ENCODE measurements at regions not wholly inside any gene's neighbourhood (a gene's known extent, or its start where the extent isn't known, plus 50 kb on each side); places are given as distances from the start of the nearest gene placed in this dataset.
A peak's percentile ranks its signal among the peaks of the same experiment; 100 is the strongest.

GRCh38 chr13:85685436-85685835, 113.8 kb downstream of the SLITRK6 start (continued):
- TF ChIP-seq ETS1 (IDR thresholded peaks at IDR 0.05) (no peak), CREB1 (CRISPR knock-in tag; IDR thresholded peaks at IDR 0.05; ENCODE audit: low read depth) (no peak), REST (IDR thresholded peaks at IDR 0.05; ENCODE audit: unreplicated experiment) (no peak)

GRCh38 chr13:85675151-85675907, 123.9 kb downstream of the SLITRK6 start:
- peak; percentile 14 for DNase-seq (ENCODE audit: low spot score)
- Mint-ChIP-seq H3K27ac (0 out of 2 replicates have a peak overlapping the region, but pooled peaks have one; percentile 5), H3K4me3 (no peak overlapping the region), H3K4me1 (no peaks in the 10 kb centered on the region; the same call in 2 of the 3 replicates), H3K36me3 (ENCODE audit: low read depth) (peaks cover 39% of the 10 kb centered on the region), H3K9me3 (peaks cover 9% of the 10 kb centered on the region; the same call in 2 of the 3 replicates), H3K27me3 (ENCODE audit: insufficient read depth, low read depth, poor library complexity) (peaks cover 7% of the 10 kb centered on the region)
- H3K4me3 ChIP-seq: no peak overlapping the region
- H3K27ac ChIP-seq (ENCODE audit: low read depth): no peak overlapping the region
- no peaks in the 10 kb centered on the region for H3K27me3 ChIP-seq (ENCODE audit: insufficient read depth)
- no peaks in the 10 kb centered on the region for H3K4me1 ChIP-seq (ENCODE audit: insufficient read depth)
- H3K36me3 ChIP-seq (ENCODE audit: insufficient read depth): no peaks in the 10 kb centered on the region
- H3K9me2 ChIP-seq (ENCODE audit: insufficient read depth): no peaks in the 10 kb centered on the region
- no peak overlapping the region for H2AFZ ChIP-seq
- H3F3A ChIP-seq (replicated peaks; ENCODE audit: low read depth): no peaks in the 10 kb centered on the region
- no peak overlapping the region for H3K4me2 ChIP-seq
- H3K79me2 ChIP-seq (replicated peaks; ENCODE audit: insufficient read depth): peaks cover 29% of the 10 kb centered on the region
- ATAC-seq: no peak
- H4K20me1 ChIP-seq (replicated peaks; ENCODE audit: insufficient read depth): no peaks in the 10 kb centered on the region
- TF ChIP-seq EZH2 (IDR thresholded peaks at IDR 0.05; ENCODE audit: low read depth, unreplicated experiment) (no peak), REST (IDR thresholded peaks at IDR 0.05; ENCODE audit: unreplicated experiment) (no peak), NANOG (IDR thresholded peaks at IDR 0.05; ENCODE audit: borderline replicate concordance) (no peak), CTCF (conservative IDR thresholded peaks at IDR 0.05; ENCODE audit: low read depth in 2 of 2) (no peak), ZNF114 (CRISPR knock-in tag; IDR thresholded peaks at IDR 0.05) (no peak)
